IMR-90 (cell line): ENCODE measurements at regions not wholly inside any gene's neighbourhood (a gene's known extent, or its start where the extent isn't known, plus 50 kb on each side); places are given as distances from the start of the nearest gene placed in this dataset.

Source experiments
- ATAC-seq: fragments of 200-7000 bp; cut with Tn5 transposase; 2 replicates; pipeline ENCODE4 v1.9.1; 2020; ENCODE audit warnings: low read depth, mild to moderate bottlenecking, moderate library complexity
- BruUV-seq: library from RNA; stranded (reverse); fragments of 400-500 nt; replicated peaks from 2 replicates; lab custom pipeline; 2021; lab: Mats Ljungman, UMichigan
- CTCF ChIA-PET: fragments of 300-600 bp; formaldehyde crosslinking; extraction: SDS; loops from one replicate; lab custom pipeline; 2021; ENCODE audit warnings: antibody characterized with exemption; lab: Yijun Ruan, JAX
- POLR2A ChIA-PET: fragments of 300-600 bp; sonication (Branson Sonifier 250); formaldehyde crosslinking; loops from one replicate; lab custom pipeline; 2022; ENCODE audit warnings: antibody characterized with exemption; ENCODE audit not compliant: unreplicated experiment; lab: Charles Lee
- DNase-seq: peaks from one replicate; pipeline ENCODE4 v3.0.0; 2013
- H2AFZ ChIP-seq: replicated peaks from 2 replicates; pipeline ENCODE3; 2013; ENCODE audit warnings: low read length, mild to moderate bottlenecking; ENCODE audit not compliant: poor library complexity
- H2AK5ac ChIP-seq: 2 replicates; pipeline ENCODE4 v1.6.1; 2013; ENCODE audit warnings: low read depth, low read length, inconsistent platforms
- H2AK9ac ChIP-seq: replicated peaks from 2 replicates; pipeline ENCODE3; 2013; ENCODE audit warnings: mild to moderate bottlenecking, low read depth, low read length, moderate library complexity; ENCODE audit not compliant: poor library complexity
- H2BK120ac ChIP-seq: 2 replicates; pipeline ENCODE4 v1.6.1; 2013; ENCODE audit warnings: low read depth, low read length, inconsistent platforms
- H2BK15ac ChIP-seq: 3 replicates; pipeline ENCODE4 v1.6.1; 2013; ENCODE audit warnings: low read depth, low read length, inconsistent platforms
- H2BK20ac ChIP-seq: 2 replicates; pipeline ENCODE4 v1.6.1; 2013; ENCODE audit warnings: low read depth, mild to moderate bottlenecking, inconsistent platforms, low read length, moderate library complexity
- H2BK5ac ChIP-seq: 2 replicates; pipeline ENCODE4 v1.6.1; 2013; ENCODE audit warnings: mild to moderate bottlenecking, low read depth, low read length, inconsistent platforms; ENCODE audit not compliant: poor library complexity, severe bottlenecking
- H3K14ac ChIP-seq: replicated peaks from 2 replicates; pipeline ENCODE4 v1.6.1; 2013; ENCODE audit warnings: low read depth, low read length, inconsistent platforms
- H3K18ac ChIP-seq: 2 replicates; pipeline ENCODE4 v1.6.1; 2013; ENCODE audit warnings: low read depth, low read length, control low read depth
- H3K23ac ChIP-seq: 2 replicates; pipeline ENCODE4 v1.6.1; 2013; ENCODE audit warnings: low read depth, low read length, inconsistent platforms
- H3K27ac ChIP-seq: 2 replicates; pipeline ENCODE4 v1.5.1; 2013; ENCODE audit warnings: mild to moderate bottlenecking, control low read depth, low read length; ENCODE audit not compliant: insufficient read depth
- H3K27me3 ChIP-seq: 2 replicates; pipeline ENCODE4 v1.6.1; 2013; ENCODE audit warnings: low read length; ENCODE audit not compliant: control insufficient read depth, insufficient read depth
- H3K36me3 ChIP-seq: 2 replicates; pipeline ENCODE4 v1.6.1; 2013; ENCODE audit warnings: low read length, mixed read lengths; ENCODE audit not compliant: control insufficient read depth, insufficient read depth
- H3K4ac ChIP-seq: 2 replicates; pipeline ENCODE4 v1.6.1; 2013; ENCODE audit warnings: low read depth, low read length, inconsistent platforms
- H3K4me1 ChIP-seq: 2 replicates; pipeline ENCODE4 v1.6.1; 2013; ENCODE audit warnings: low read length, mixed read lengths; ENCODE audit not compliant: control insufficient read depth, insufficient read depth
- H3K4me2 ChIP-seq: 2 replicates; pipeline ENCODE4 v1.6.1; 2013; ENCODE audit warnings: low read depth, mild to moderate bottlenecking, control low read depth, low read length, moderate library complexity
- H3K4me3 ChIP-seq: 2 replicates; pipeline ENCODE4 v1.5.1; 2013; ENCODE audit warnings: low read depth, mild to moderate bottlenecking, control low read depth, low read length, moderate library complexity; ENCODE audit not compliant: insufficient read depth
- H3K56ac ChIP-seq: 2 replicates; pipeline ENCODE4 v1.6.1; 2013; ENCODE audit warnings: low read length, inconsistent platforms; ENCODE audit not compliant: insufficient read depth; ENCODE audit errors: extremely low read depth
- H3K79me1 ChIP-seq, 2 experiments: 2 replicates each; pipeline ENCODE4 v1.6.1; 2013; ENCODE audit warnings: low read length in 2 of 2, inconsistent platforms in 1 of 2, low read depth in 1 of 2
- H3K9ac ChIP-seq: 2 replicates; pipeline ENCODE4 v1.6.1; 2013; ENCODE audit warnings: low read depth, low read length, control low read depth
- H3K9me1 ChIP-seq: 2 replicates; pipeline ENCODE4 v1.6.1; 2013; ENCODE audit warnings: low read length, inconsistent platforms; ENCODE audit not compliant: insufficient read depth
- H3K9me3 ChIP-seq: 2 replicates; pipeline ENCODE4 v1.6.1; 2013; ENCODE audit warnings: low read length; ENCODE audit not compliant: control insufficient read depth, insufficient read depth
- H4K20me1 ChIP-seq: 2 replicates; pipeline ENCODE4 v1.6.1; 2013; ENCODE audit warnings: low read length, inconsistent platforms; ENCODE audit not compliant: insufficient read depth
- H4K5ac ChIP-seq: 2 replicates; pipeline ENCODE4 v1.6.1; 2013; ENCODE audit warnings: mild to moderate bottlenecking, low read depth, low read length, control low read depth
- H4K8ac ChIP-seq, 2 experiments: 2 replicates each; pipeline ENCODE4 v1.6.1; 2013; ENCODE audit warnings: low read depth in 2 of 2, low read length in 2 of 2, control low read depth in 1 of 2, inconsistent platforms in 1 of 2
- H4K91ac ChIP-seq: 2 replicates; pipeline ENCODE4 v1.6.1; 2013; ENCODE audit warnings: low read depth, low read length, inconsistent platforms; ENCODE audit not compliant: insufficient read depth
- BHLHE40 ChIP-seq: fragments of 150-350 bp; IDR thresholded peaks from 2 replicates; pipeline ENCODE4 v1.6.1; 2016; ENCODE audit warnings: mild to moderate bottlenecking, low read depth, low read length
- CEBPB ChIP-seq: IDR thresholded peaks from 2 replicates; pipeline ENCODE4 v1.6.1; 2012; ENCODE audit warnings: low read depth, low read length, improper control_type of control experiment
- CHD1 ChIP-seq: IDR thresholded peaks from 2 replicates; pipeline ENCODE4 v1.6.1; 2012; ENCODE audit warnings: low read depth, low read length, improper control_type of control experiment
- ELK1 ChIP-seq: fragments of 150-350 bp; IDR thresholded peaks from 2 replicates; pipeline ENCODE4 v1.6.1; 2016; ENCODE audit warnings: low read depth, mild to moderate bottlenecking, low read length, moderate library complexity, borderline replicate concordance
- FOS ChIP-seq: fragments of 150-350 bp; IDR thresholded peaks from 2 replicates; pipeline ENCODE4 v1.6.1; 2016; ENCODE audit warnings: low read depth, low read length
- MAFK ChIP-seq: IDR thresholded peaks from 2 replicates; pipeline ENCODE4 v1.6.1; 2012; ENCODE audit warnings: low read depth, low read length, improper control_type of control experiment
- MAZ ChIP-seq: IDR thresholded peaks from 2 replicates; pipeline ENCODE4 v1.6.1; 2012; ENCODE audit warnings: low read depth, mild to moderate bottlenecking, low read length, improper control_type of control experiment, moderate library complexity, borderline replicate concordance
- MXI1 ChIP-seq: IDR thresholded peaks from 2 replicates; pipeline ENCODE4 v1.6.1; 2012; ENCODE audit warnings: low read depth, mild to moderate bottlenecking, low read length, moderate library complexity, borderline replicate concordance
- NFE2L2 ChIP-seq: fragments of 150-350 bp; IDR thresholded peaks from 2 replicates; pipeline ENCODE4 v1.6.1; 2016; ENCODE audit warnings: low read depth, mild to moderate bottlenecking, low read length
- RCOR1 ChIP-seq: IDR thresholded peaks from 2 replicates; pipeline ENCODE4 v1.6.1; 2012; ENCODE audit warnings: mild to moderate bottlenecking, low read length, improper control_type of control experiment; ENCODE audit not compliant: insufficient replicate concordance
- RFX5 ChIP-seq: IDR thresholded peaks from 2 replicates; pipeline ENCODE4 v1.8.0; 2012; ENCODE audit warnings: low read depth, mild to moderate bottlenecking, low read length, moderate library complexity
- WGBS, 2 experiments: methylation state at CpG; one replicate each; pipeline versions ENCODE4 v1.1.5 to v1.1.7; 2013; ENCODE audit warnings: missing lambda C conversion rate in 2 of 2; ENCODE audit not compliant: insufficient read length in 1 of 2; ENCODE audit errors: extremely low coverage in 2 of 2; 5-methylcytosine and 5-hydroxymethylcytosine counted together
- dilution Hi-C: fragments of 300-500 bp; cut with HindIII; formaldehyde crosslinking; loops from one replicate; pipeline ENCODE4 v1.14.3; 2018; ENCODE audit warnings: low sequenced_read_pairs; ENCODE audit not compliant: unreplicated experiment
- in situ Hi-C: fragments of 300-500 bp; cut with MboI; formaldehyde crosslinking; loops from 3 replicates; pipeline ENCODE4 v1.14.3; 2019; ENCODE audit warnings: low sequenced_read_pairs, inconsistent platforms, mixed read lengths
- intact Hi-C: fragments of 100-400 bp; cut with micrococcal nuclease; formaldehyde crosslinking; loops from 2 replicates; pipeline ENCODE4 v1.10.0; 2022
- TF ChIP-seq, protein P1 (sequence below): fragments of 150-350 bp; IDR thresholded peaks from 2 replicates; pipeline ENCODE4 v1.6.1; 2017; ENCODE audit warnings: mild to moderate bottlenecking, antibody characterized with exemption, low read length, low read depth

- no TSS peak for BruUV-seq
- Histone ChIP-seq H2AFZ (no peak overlapping the region), H3K9ac (no peak overlapping the region), H3K36me3 (no peaks in the 10 kb centered on the region), H3K4me1 (peaks cover 22% of the 10 kb centered on the region), H3K9me3 (no peaks in the 10 kb centered on the region), H3K4me3 (no peak overlapping the region), H2BK120ac (no peak overlapping the region), H3K23ac (no peak overlapping the region), H3K27ac (peak overlapping the region; percentile 82; the same call in 1 of the 2 replicates), H3K27me3 (no peaks in the 10 kb centered on the region), H3K4ac (no peak overlapping the region), H3K79me1 (no peaks in the 10 kb centered on the region), H4K5ac (peak overlapping the region; percentile 71; the same call in 1 of the 2 replicates), H2BK20ac (no peak overlapping the region), H2BK15ac (peak overlapping the region; percentile 4; the same call in 1 of the 3 replicates), H3K9me1 (no peaks in the 10 kb centered on the region), H4K20me1 (no peaks in the 10 kb centered on the region), H2AK5ac (no peak overlapping the region), H2BK5ac (no peak overlapping the region), H3K18ac (peak overlapping the region; percentile 82), H3K4me2 (no peak overlapping the region), H2AK9ac (no peak overlapping the region), H3K14ac (no peak overlapping the region), H3K56ac (no peak overlapping the region), H4K8ac (peak overlapping the region in 1 of 2 experiments; percentile 100; a peak in 2 of 4 replicates), H4K91ac (no peak overlapping the region)
- ATAC-seq (no peak), DNase-seq (no peak)
- ChIA-PET CTCF (interaction anchor here (0.7 kb wide), 1 partner anchor 17 kb away, joined by 3 read pairs; no protein-coding TSS in a partner anchor), POLR2A (no interaction called here)
- dilution Hi-C loops, result no loop called here
- TF ChIP-seq MAZ (no peak), ELK1 (no peak), NFE2L2 (no peak), CHD1 (no peak), CEBPB (no peak), RFX5 (no peak), BHLHE40 (no peak), MAFK (no peak), MXI1 (no peak), RCOR1 (no peak), FOS (no peak)
- TF ChIP-seq, protein P1, sequence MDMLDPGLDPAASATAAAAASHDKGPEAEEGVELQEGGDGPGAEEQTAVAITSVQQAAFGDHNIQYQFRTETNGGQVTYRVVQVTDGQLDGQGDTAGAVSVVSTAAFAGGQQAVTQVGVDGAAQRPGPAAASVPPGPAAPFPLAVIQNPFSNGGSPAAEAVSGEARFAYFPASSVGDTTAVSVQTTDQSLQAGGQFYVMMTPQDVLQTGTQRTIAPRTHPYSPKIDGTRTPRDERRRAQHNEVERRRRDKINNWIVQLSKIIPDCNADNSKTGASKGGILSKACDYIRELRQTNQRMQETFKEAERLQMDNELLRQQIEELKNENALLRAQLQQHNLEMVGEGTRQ, result no peak
- 100% methylated on average over 1 of the region's 2 CpGs; no CpG with 5 or more reads in 1 of the 2 experiments for WGBS, 2 experiments
- in situ Hi-C loops, result no loop called here
- intact Hi-C loops, result no loop called here
Measured at GRCh38 chr12:92506460-92506859, 196.3 kb upstream of the PLEKHG7 start.
